HFF-Myc (cell line): ENCODE measurements at regions not wholly inside any gene's neighbourhood (a gene's known extent, or its start where the extent isn't known, plus 50 kb on each side); places are given as distances from the start of the nearest gene placed in this dataset.

ENCODE experiments used
- DNase-seq: peaks from one replicate; pipeline ENCODE4 v3.0.0-alpha.2; 2011; ENCODE audit warnings: low read depth; ENCODE audit errors: extremely low read depth
- H3K4me3 ChIP-seq: replicated peaks from 2 replicates; pipeline ENCODE4 v1.5.1; 2011; ENCODE audit warnings: low read depth, mild to moderate bottlenecking, control low read depth, low read length
- CTCF ChIP-seq: IDR thresholded peaks from 2 replicates; pipeline ENCODE4 v1.5.1; 2012; ENCODE audit warnings: mild to moderate bottlenecking, low read depth, low read length, control low read depth; ENCODE audit errors: missing control alignments

GRCh38 chr9:73640971-73641370, 489.3 kb downstream of the ANXA1 start:
- no peak for TF ChIP-seq CTCF
- no peak for DNase-seq

DNA sequence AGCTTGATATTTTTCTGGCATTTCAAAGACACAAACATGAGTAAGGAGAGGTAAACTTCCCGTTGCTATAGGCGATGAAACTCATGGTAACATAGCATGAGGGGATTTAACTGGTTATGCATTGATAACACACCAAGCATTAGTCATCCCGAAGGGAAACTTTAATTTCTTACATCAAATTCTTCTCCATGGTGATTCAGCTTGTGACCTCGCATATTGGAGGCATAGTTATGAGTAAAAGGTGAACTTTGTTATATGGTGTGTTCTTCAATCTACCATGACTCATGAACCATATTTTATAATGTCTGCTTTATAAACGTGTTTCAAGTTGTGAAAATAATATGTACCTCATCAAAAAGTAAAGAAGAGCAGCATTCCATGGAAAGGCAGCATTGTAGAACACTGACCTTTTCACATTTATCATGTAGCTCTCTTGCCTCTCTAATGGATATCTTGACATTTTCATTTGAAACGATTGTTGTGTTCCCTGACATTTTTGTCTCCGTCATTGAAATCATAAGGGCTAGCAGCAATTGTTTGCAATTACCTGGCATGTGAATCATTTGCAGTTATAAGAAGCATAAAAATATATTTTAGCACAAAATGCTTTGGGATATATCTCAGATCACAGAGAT, 491.8 kb downstream of the ANXA1 start:
- no peak for TF ChIP-seq CTCF
- no peak for DNase-seq
- no peak overlapping the region for H3K4me3 ChIP-seq

More at GRCh38 chr9:73640971-73641370, 489.3 kb downstream of the ANXA1 start:
- no peak overlapping the region for H3K4me3 ChIP-seq

- H3K4me3 ChIP-seq = no peak overlapping the region
- no peak for DNase-seq
- no peak for TF ChIP-seq CTCF
These were observed 495.9 kb downstream of the ANXA1 start for GRCh38 chr9:73647560-73647959.

GRCh38 chr9:73649552-73649951, 497.9 kb downstream of the ANXA1 start:
- H3K4me3 ChIP-seq = no peak overlapping the region
- TF ChIP-seq CTCF = no peak
- no peak for DNase-seq

DNA sequence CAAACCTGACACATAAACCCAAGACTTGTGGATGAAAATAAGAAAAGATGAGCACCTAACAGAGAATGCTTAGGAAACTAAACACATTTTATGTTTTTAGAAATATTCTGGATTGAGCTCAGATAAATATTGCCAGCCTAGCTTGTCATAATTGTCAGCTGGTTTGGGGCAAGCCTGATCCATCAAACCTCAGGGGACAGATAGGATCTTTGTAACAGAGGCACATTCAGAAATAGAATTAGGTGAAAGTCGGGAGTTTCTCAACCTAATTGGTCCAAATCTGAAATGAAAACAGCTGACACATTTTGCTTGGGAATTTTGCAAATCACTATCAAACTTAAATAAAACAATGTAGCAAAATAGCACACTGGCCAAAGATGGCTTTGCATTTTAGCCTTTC, 503.7 kb downstream of the ANXA1 start:
- TF ChIP-seq CTCF = no peak
- no peak for DNase-seq
- H3K4me3 ChIP-seq = no peak overlapping the region

- no peak for TF ChIP-seq CTCF
These were observed 504.2 kb downstream of the ANXA1 start for GRCh38 chr9:73655831-73656230.

DNA sequence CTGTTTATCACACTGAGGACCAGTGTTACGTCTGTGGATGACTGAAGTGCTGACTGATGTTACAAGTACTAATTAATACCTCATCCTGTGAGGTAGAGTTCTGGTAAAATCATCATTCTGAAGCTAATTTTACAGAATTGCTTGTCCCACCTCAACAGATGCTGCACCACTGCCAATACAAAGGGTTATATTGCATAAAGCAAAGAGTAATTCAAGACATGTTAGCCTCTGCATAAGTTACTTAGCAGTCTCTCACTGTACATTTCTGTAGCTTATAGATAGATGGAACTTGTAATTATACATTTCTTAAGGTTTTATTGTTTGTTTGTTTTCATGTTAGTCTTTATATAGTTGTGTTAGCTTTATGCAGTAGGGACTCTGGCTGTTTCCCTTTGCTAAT, 513.6 kb downstream of the ANXA1 start:
- no peak for TF ChIP-seq CTCF
- no peak overlapping the region for H3K4me3 ChIP-seq
- no peak for DNase-seq

More at GRCh38 chr9:73655831-73656230, 504.2 kb downstream of the ANXA1 start:
- DNase-seq = no peak
- H3K4me3 ChIP-seq = no peak overlapping the region
